K562 (cell line): ENCODE measurements at regions not wholly inside any gene's neighbourhood (a gene's known extent, or its start where the extent isn't known, plus 50 kb on each side); places are given as distances from the start of the nearest gene placed in this dataset.
A peak's percentile ranks its signal among the peaks of the same experiment; 100 is the strongest.

ENCODE experiments used
- ATAC-seq: fragments of 200-7000 bp; cut with Tn5 transposase; 3 replicates; pipeline ENCODE4 v1.9.1; 2020; ENCODE audit warnings: moderate library complexity
- BruUV-seq: library from RNA; stranded (reverse); fragments of 400-500 nt; replicated peaks from 2 replicates; lab custom pipeline; 2021; lab: Mats Ljungman, UMichigan
- CTCF ChIA-PET: fragments of 300-600 bp; formaldehyde crosslinking; extraction: SDS; loops from one replicate; lab custom pipeline; 2021; ENCODE audit warnings: low intra/inter-chr PET ratio; lab: Yijun Ruan, JAX
- POLR2A ChIA-PET: fragments of 300-600, 350-650 bp; sonication (Branson Sonifier 250); formaldehyde crosslinking; extraction: SDS; loops from one replicate; lab custom pipeline; 2021; ENCODE audit warnings: antibody characterized with exemption, inconsistent platforms; lab: Yijun Ruan, JAX
- DNase-seq, 4 experiments: peaks; one replicate each; pipeline versions ENCODE4 v3.0.0 to v3.0.0-alpha.2; 2011 to 2018; ENCODE audit warnings: low spot score in 3 of 4, mixed read lengths in 3 of 4; ENCODE audit errors: extremely low read depth in 1 of 4
- FAIRE-seq: peaks from 2 replicates; lab custom pipeline; 2011; peaks lifted over from hg19 to GRCh38; lab: Jason Lieb, UNC
- H2AFZ ChIP-seq: 2 replicates; pipeline ENCODE4 v1.6.0; 2011; ENCODE audit warnings: low read depth, low read length, control low read depth, inconsistent platforms
- H3K27ac ChIP-seq: fragments of 200-600 bp; 3 replicates; pipeline ENCODE4 v1.8.0; 2011; ENCODE audit warnings: low read depth, mild to moderate bottlenecking, control low read depth, inconsistent platforms, low read length, moderate library complexity, mixed read lengths; ENCODE audit errors: extremely low read depth
- H3K27me3 ChIP-seq, 2 experiments: fragments of 300-600 bp in 1 of 2; 2 replicates in 1 of 2; 3 replicates in 1 of 2; pipeline versions ENCODE4 v1.6.0 to v1.8.0; 2011; ENCODE audit warnings: inconsistent platforms in 2 of 2, low read length in 2 of 2, mild to moderate bottlenecking in 1 of 2, mixed read lengths in 1 of 2, moderate library complexity in 1 of 2; ENCODE audit not compliant: control insufficient read depth in 2 of 2, insufficient read depth in 2 of 2
- H3K36me3 ChIP-seq: fragments of 300-600 bp; 3 replicates; pipeline ENCODE4 v1.8.0; 2011; ENCODE audit warnings: mild to moderate bottlenecking, low read length, inconsistent platforms; ENCODE audit not compliant: control insufficient read depth, insufficient read depth
- H3K4me1 ChIP-seq, 2 experiments: fragments of 200-600 bp in 1 of 2; replicated peaks in 1 of 2; 2 replicates in 1 of 2; 3 replicates in 1 of 2; pipeline versions ENCODE4 v1.5.1 to v1.8.0; 2011; ENCODE audit warnings: inconsistent platforms in 2 of 2, low read length in 2 of 2, mild to moderate bottlenecking in 1 of 2, mixed read lengths in 1 of 2, moderate library complexity in 1 of 2; ENCODE audit not compliant: control insufficient read depth in 2 of 2, insufficient read depth in 2 of 2
- H3K4me2 ChIP-seq: 2 replicates; pipeline ENCODE4 v1.6.1; 2011; ENCODE audit warnings: low read length, control low read depth, inconsistent platforms, mixed read lengths; ENCODE audit not compliant: insufficient read depth
- H3K4me3 ChIP-seq: fragments of 200-600 bp; sonication (generic), shearing (Covaris generic); 2 replicates; pipeline ENCODE4 v1.5.1; 2016; ENCODE audit warnings: control low read depth, inconsistent platforms
- H3K79me2 ChIP-seq: fragments of 200-600 bp; 3 replicates; pipeline ENCODE4 v1.8.0; 2011; ENCODE audit warnings: low read length, inconsistent platforms; ENCODE audit not compliant: control insufficient read depth, insufficient read depth
- H3K9ac ChIP-seq, 2 experiments: 2 replicates each; pipeline versions ENCODE4 v1.6.0 to v1.6.1; 2011; ENCODE audit warnings: low read depth in 2 of 2, low read length in 2 of 2, control low read depth in 1 of 2, inconsistent platforms in 1 of 2, mild to moderate bottlenecking in 1 of 2, mixed read lengths in 1 of 2; ENCODE audit not compliant: insufficient read depth in 1 of 2
- H3K9me1 ChIP-seq: one replicate; pipeline ENCODE4 v1.6.0; 2011; ENCODE audit warnings: inconsistent platforms, mild to moderate bottlenecking, low read length, moderate library complexity; ENCODE audit not compliant: control insufficient read depth, insufficient read depth
- H3K9me3 ChIP-seq: replicated peaks from 2 replicates; pipeline ENCODE4 v1.5.1; 2011; ENCODE audit warnings: low read depth, low read length, inconsistent platforms; ENCODE audit not compliant: control insufficient read depth, insufficient read depth
- H4K20me1 ChIP-seq: replicated peaks from 2 replicates; pipeline ENCODE4 v1.6.1; 2011; ENCODE audit warnings: low read length, inconsistent platforms, mixed read lengths; ENCODE audit not compliant: control insufficient read depth, insufficient read depth
- ATF1 ChIP-seq, 2 experiments: fragments of 450-650 bp in 1 of 2; IDR thresholded peaks; 2 replicates each; pipeline ENCODE4 v1.6.1; 2016; ENCODE audit warnings: missing compliant biosample characterization in 1 of 2, missing genetic modification characterization in 1 of 2
- GABPA ChIP-seq: fragments of 200-800 bp; sonication (Bioruptor generic); conservative IDR thresholded peaks from 2 replicates; pipeline ENCODE4 v1.6.1; 2016; ENCODE audit warnings: low read depth, missing genetic modification characterization, missing compliant biosample characterization
- GTF2E2 ChIP-seq: fragments of 200-800 bp; sonication (Bioruptor generic); IDR thresholded peaks from 2 replicates; pipeline ENCODE4 v1.6.1; 2016; ENCODE audit warnings: missing genetic modification characterization, missing compliant biosample characterization
- HDAC8 ChIP-seq: fragments of 450-650 bp; IDR thresholded peaks from 2 replicates; pipeline ENCODE4 v1.6.1; 2016; ENCODE audit warnings: mild to moderate bottlenecking, missing genetic modification characterization, moderate library complexity, missing compliant biosample characterization
- HMG20A ChIP-seq: fragments of 450-650 bp; formaldehyde crosslinking; conservative IDR thresholded peaks from 2 replicates; pipeline ENCODE4 v1.4.0; 2020; ENCODE audit warnings: mild to moderate bottlenecking, mixed read lengths
- PCBP2 ChIP-seq: fragments of 200-400 bp; formaldehyde crosslinking; IDR thresholded peaks from 2 replicates; pipeline ENCODE4 v1.6.1; 2018; ENCODE audit warnings: low read length, low read depth, mild to moderate bottlenecking, moderate library complexity; ENCODE audit not compliant: poor library complexity, severe bottlenecking
- POLR3A ChIP-seq: IDR thresholded peaks from 2 replicates; pipeline ENCODE4 v1.6.1; 2011; ENCODE audit warnings: borderline replicate concordance, mild to moderate bottlenecking, moderate library complexity; ENCODE audit not compliant: insufficient read length, insufficient read depth; ENCODE audit errors: extremely low read depth
- PTBP1 ChIP-seq: fragments of 200-400 bp; formaldehyde crosslinking; IDR thresholded peaks from 2 replicates; pipeline ENCODE4 v1.6.1; 2017; ENCODE audit warnings: low read depth, low read length
- SMARCE1 ChIP-seq: fragments of 450-650 bp; IDR thresholded peaks from 2 replicates; pipeline ENCODE4 v1.7.1; 2016; ENCODE audit warnings: mild to moderate bottlenecking
- SMC3 ChIP-seq: conservative IDR thresholded peaks from 2 replicates; pipeline ENCODE4 v1.6.1; 2011; ENCODE audit warnings: low read depth, low read length, improper control_type of control experiment; ENCODE audit not compliant: insufficient read depth
- SRSF9 ChIP-seq: fragments of 200-400 bp; formaldehyde crosslinking; IDR thresholded peaks from 2 replicates; pipeline ENCODE4 v1.6.1; 2017; ENCODE audit warnings: low read depth, low read length, borderline replicate concordance
- TCF7 ChIP-seq: sonication (generic); IDR thresholded peaks from 2 replicates; pipeline ENCODE4 v1.6.1; 2016; ENCODE audit warnings: antibody characterized with exemption, borderline replicate concordance
- THAP12 ChIP-seq: fragments of 250-450 bp; sonication (Bioruptor Pico); IDR thresholded peaks from 2 replicates; pipeline ENCODE4 v1.9.0; 2021; ENCODE audit warnings: mild to moderate bottlenecking, inconsistent platforms
- U2AF1 ChIP-seq: fragments of 200-400 bp; formaldehyde crosslinking; optimal IDR thresholded peaks from 2 replicates; pipeline ENCODE3; 2017; ENCODE audit warnings: mild to moderate bottlenecking, low read depth, low read length, moderate library complexity
- XRCC5 ChIP-seq: fragments of 200-400 bp; formaldehyde crosslinking; IDR thresholded peaks from 2 replicates; pipeline ENCODE4 v1.6.1; 2017; ENCODE audit warnings: low read depth, mild to moderate bottlenecking, low read length
- ZBED1 ChIP-seq: IDR thresholded peaks from 2 replicates; pipeline ENCODE4 v1.6.1; 2014
- ZNF584 ChIP-seq: fragments of 200-800 bp; sonication (Bioruptor generic); IDR thresholded peaks from 2 replicates; pipeline ENCODE4 v1.6.1; 2016; ENCODE audit warnings: low read depth, mild to moderate bottlenecking, missing genetic modification characterization, missing compliant biosample characterization
- ZNF77 ChIP-seq: fragments of 250-450 bp; sonication (Bioruptor Pico); IDR thresholded peaks from 2 replicates; pipeline ENCODE4 v1.5.0; 2020
- WGBS: fragments of 100-300 bp; shearing (Covaris generic); methylation state at CpG from one replicate; pipeline ENCODE4 v1.1.6; 2016; ENCODE audit warnings: low coverage, mixed read lengths; ENCODE audit not compliant: insufficient coverage; ENCODE audit errors: missing lambda C conversion rate; 5-methylcytosine and 5-hydroxymethylcytosine counted together
- in situ Hi-C: fragments of 300-500 bp; cut with MboI; formaldehyde crosslinking; loops from 4 replicates; pipeline ENCODE4 v1.15.0; 2018; ENCODE audit warnings: inconsistent platforms, mixed read lengths
- intact Hi-C: fragments of 100-400 bp; cut with micrococcal nuclease; formaldehyde crosslinking; loops from 2 replicates; pipeline ENCODE4 v1.14.2; 2022
- TF ChIP-seq, protein P1 (sequence below): sonication (generic); formaldehyde crosslinking; IDR thresholded peaks from 2 replicates; pipeline ENCODE4 v1.8.0; 2022; ENCODE audit warnings: missing genetic modification reagents, mild to moderate bottlenecking, borderline replicate concordance

DNA sequence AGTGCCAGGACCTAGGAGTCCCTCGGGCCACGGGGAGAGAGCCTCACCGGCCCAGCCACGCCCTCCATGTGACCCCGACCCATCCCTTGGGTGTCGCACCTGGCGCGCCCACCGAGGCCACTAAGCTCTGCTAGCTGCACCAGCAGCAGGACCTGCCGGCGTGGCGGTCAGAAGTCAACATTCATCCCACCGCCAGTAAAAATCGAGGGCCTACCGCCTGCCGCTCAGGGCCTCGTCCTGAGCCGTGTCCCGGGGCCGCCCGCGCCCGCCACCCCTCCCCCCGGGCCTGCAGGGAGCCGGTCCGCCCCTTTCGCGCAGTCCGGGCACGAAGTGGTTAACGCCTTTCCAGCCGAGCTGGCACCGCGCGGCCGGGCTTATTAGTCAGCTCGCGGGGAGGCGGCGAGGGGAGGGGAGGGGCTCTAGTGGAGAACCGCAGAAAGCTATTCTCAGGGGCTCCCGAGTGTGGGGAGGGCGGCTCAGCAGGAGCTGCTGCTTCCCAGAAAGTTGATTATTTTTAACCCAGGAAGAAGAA, 124.4 kb downstream of the C9orf50 start:
- peak; percentile 72 to 89 (median 76) for DNase-seq
- peak overlapping the region; percentile 56 for H2AFZ ChIP-seq
- peak overlapping the region; percentile 36 for H3K4me3 ChIP-seq
- WGBS = 7% methylated on average over 15 of the region's 43 CpGs
- no peaks in the 10 kb centered on the region for H4K20me1 ChIP-seq
- FAIRE-seq = peak; percentile 42
- peaks cover 25% of the 10 kb centered on the region for H3K79me2 ChIP-seq
- no peaks in the 10 kb centered on the region for H3K9me1 ChIP-seq
- intact Hi-C loops = loop anchor here (10.0 kb wide), 1 partner anchor 152 kb away; no protein-coding TSS in a partner anchor
- H3K9me3 ChIP-seq = no peaks in the 10 kb centered on the region
- in situ Hi-C loops = no loop called here
- POLR2A ChIA-PET = interaction anchor here (0.7 to 1.4 kb wide), 11 partner anchors 9 to 318 kb away, joined by 3 to 5 read pairs (median 4); partner anchors contain the start of gene IER5L
- H3K9ac ChIP-seq = peak overlapping the region; percentile 69 to 91
- no peaks in the 10 kb centered on the region for H3K27me3 ChIP-seq
- ATAC-seq = peak; percentile 73
- H3K36me3 ChIP-seq = peaks cover 35% of the 10 kb centered on the region; the same call in 2 of the 3 replicates
- peak overlapping the region; percentile 82 for H3K4me2 ChIP-seq
- CTCF ChIA-PET = no interaction called here
- H3K27ac ChIP-seq = peak overlapping the region; percentile 79
- no TSS peak for BruUV-seq
- H3K4me1 ChIP-seq = peaks cover 46 to 73% of the 10 kb centered on the region in 2 experiments
- TF ChIP-seq XRCC5 = 0 out of 2 replicates have a peak, but pooled peaks have one; percentile 37
- no peak for TF ChIP-seq POLR3A
- TF ChIP-seq ZNF584 (CRISPR knock-in tag) = no peak
- TF ChIP-seq, protein P1, sequence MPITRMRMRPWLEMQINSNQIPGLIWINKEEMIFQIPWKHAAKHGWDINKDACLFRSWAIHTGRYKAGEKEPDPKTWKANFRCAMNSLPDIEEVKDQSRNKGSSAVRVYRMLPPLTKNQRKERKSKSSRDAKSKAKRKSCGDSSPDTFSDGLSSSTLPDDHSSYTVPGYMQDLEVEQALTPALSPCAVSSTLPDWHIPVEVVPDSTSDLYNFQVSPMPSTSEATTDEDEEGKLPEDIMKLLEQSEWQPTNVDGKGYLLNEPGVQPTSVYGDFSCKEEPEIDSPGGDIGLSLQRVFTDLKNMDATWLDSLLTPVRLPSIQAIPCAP (CRISPR knock-in tag) = no peak
- TF ChIP-seq ZNF77 (CRISPR knock-in tag) = no peak
- TF ChIP-seq TCF7 = no peak
- TF ChIP-seq GABPA (tag) = no peak
- no peak for TF ChIP-seq PCBP2
- TF ChIP-seq ZBED1 = 0 out of 2 replicates have a peak, but pooled peaks have one; percentile 23
- no peak for TF ChIP-seq ATF1 (CRISPR knock-in tag; IDR thresholded peaks at IDR 0.05)
- TF ChIP-seq ATF1 (tag; IDR thresholded peaks at IDR 0.05) = no peak
- 0 out of 2 replicates have a peak, but pooled peaks have one; percentile 5 for TF ChIP-seq SMC3
- no peak for TF ChIP-seq U2AF1
- TF ChIP-seq SRSF9 = no peak
- TF ChIP-seq SMARCE1 = peak; percentile 51; the same call in 1 of the 2 replicates
- no peak for TF ChIP-seq HDAC8
- TF ChIP-seq PTBP1 = no peak
- TF ChIP-seq THAP12 (CRISPR knock-in tag) = no peak
- TF ChIP-seq HMG20A = no peak
- TF ChIP-seq GTF2E2 (tag) = peak; percentile 55; the same call in 1 of the 2 replicates
